Liver (tissue), 8 donors: ENCODE measurements at regions not wholly inside any gene's neighbourhood (a gene's known extent, or its start where the extent isn't known, plus 50 kb on each side); places are given as distances from the start of the nearest gene placed in this dataset.

Experiments
- DNase-seq: peaks from one replicate; pipeline ENCODE4 v3.0.0-alpha.2; 2017; ENCODE audit warnings: low spot score
- H3K27ac ChIP-seq, 2 donors: one replicate each; pipeline ENCODE4 v1.7.0; 2013; ENCODE audit warnings: inconsistent platforms in 2 of 2, low read length in 2 of 2, control low read depth in 1 of 2, low read depth in 1 of 2, mild to moderate bottlenecking in 1 of 2
- H3K27me3 ChIP-seq, 4 donors: one replicate each; pipeline versions ENCODE4 v1.6.1 to v1.7.0; 2013; ENCODE audit warnings: low read length in 3 of 4, inconsistent platforms in 1 of 4, mild to moderate bottlenecking in 1 of 4, moderate library complexity in 1 of 4; ENCODE audit not compliant: control insufficient read depth in 4 of 4, insufficient read depth in 4 of 4
- H3K36me3 ChIP-seq, 4 donors: one replicate each; pipeline versions ENCODE4 v1.6.1 to v1.7.0; 2013; ENCODE audit warnings: low read length in 3 of 4, mild to moderate bottlenecking in 3 of 4, low read depth in 1 of 4, moderate library complexity in 1 of 4; ENCODE audit not compliant: control insufficient read depth in 4 of 4, insufficient read depth in 3 of 4
- H3K4me1 ChIP-seq, 4 donors: one replicate each; pipeline versions ENCODE4 v1.6.1 to v1.7.0; 2013; ENCODE audit warnings: low read length in 3 of 4, mild to moderate bottlenecking in 3 of 4, moderate library complexity in 1 of 4; ENCODE audit not compliant: control insufficient read depth in 4 of 4, insufficient read depth in 4 of 4
- H3K4me3 ChIP-seq, 3 donors: one replicate each; pipeline versions ENCODE4 v1.6.1 to v1.7.0; 2013; ENCODE audit warnings: low read length in 3 of 3, control low read depth in 1 of 3, low read depth in 1 of 3, mild to moderate bottlenecking in 1 of 3
- H3K9ac ChIP-seq, 2 donors: one replicate each; pipeline ENCODE4 v1.7.0; 2013; ENCODE audit warnings: low read length in 2 of 2, mild to moderate bottlenecking in 2 of 2, moderate library complexity in 2 of 2, control low read depth in 1 of 2, low read depth in 1 of 2
- H3K9me3 ChIP-seq, 4 donors: one replicate each; pipeline versions ENCODE4 v1.6.1 to v1.7.0; 2013; ENCODE audit warnings: low read length in 3 of 4; ENCODE audit not compliant: control insufficient read depth in 4 of 4
- ATF3 ChIP-seq: IDR thresholded peaks from 2 replicates; pipeline ENCODE4 v1.6.1; 2016; ENCODE audit warnings: antibody characterized with exemption
- CTCF ChIP-seq: fragments of 150-350 bp; IDR thresholded peaks from 2 replicates; pipeline ENCODE4 v1.5.1; 2017; ENCODE audit warnings: improper control_type of control experiment, low read depth, low read length; ENCODE audit not compliant: missing input control
- EGR1 ChIP-seq, 2 donors: IDR thresholded peaks; 2 replicates each; pipeline ENCODE4 v1.6.1; 2016 to 2018; ENCODE audit warnings: antibody characterized with exemption in 2 of 2, low read depth in 2 of 2
- FOXA1 ChIP-seq: IDR thresholded peaks from 2 replicates; pipeline ENCODE4 v1.6.1; 2016; ENCODE audit warnings: antibody characterized with exemption
- FOXA2 ChIP-seq: IDR thresholded peaks from 2 replicates; pipeline ENCODE4 v1.6.1; 2016; ENCODE audit warnings: antibody characterized with exemption
- GABPA ChIP-seq, 2 donors: IDR thresholded peaks in 1 of 2; conservative IDR thresholded peaks in 1 of 2; 2 replicates each; pipeline ENCODE4 v1.6.1; 2016; ENCODE audit warnings: antibody characterized with exemption in 2 of 2, mild to moderate bottlenecking in 1 of 2, moderate library complexity in 1 of 2
- HNF4A ChIP-seq, 2 donors: conservative IDR thresholded peaks; 2 replicates each; pipeline ENCODE4 v1.6.1; 2016; ENCODE audit warnings: antibody characterized with exemption in 2 of 2, mild to moderate bottlenecking in 2 of 2
- HNF4G ChIP-seq: IDR thresholded peaks from 2 replicates; pipeline ENCODE4 v1.6.1; 2016; ENCODE audit warnings: antibody characterized with exemption
- JUND ChIP-seq, 2 donors: IDR thresholded peaks; 2 replicates each; pipeline ENCODE4 v1.6.1; 2016; ENCODE audit warnings: antibody characterized with exemption in 2 of 2
- MAX ChIP-seq: IDR thresholded peaks from 2 replicates; pipeline ENCODE4 v1.6.1; 2016; ENCODE audit warnings: antibody characterized with exemption
- NR2F2 ChIP-seq: IDR thresholded peaks from 2 replicates; pipeline ENCODE4 v1.6.1; 2016; ENCODE audit warnings: antibody characterized with exemption
- RAD21 ChIP-seq, 2 donors: IDR thresholded peaks; 2 replicates each; pipeline ENCODE4 v1.6.1; 2016; ENCODE audit warnings: antibody characterized with exemption in 2 of 2, mild to moderate bottlenecking in 2 of 2
- RXRA ChIP-seq, 2 donors: IDR thresholded peaks; 2 replicates each; pipeline ENCODE4 v1.6.1; 2017 to 2018; ENCODE audit warnings: antibody characterized with exemption in 2 of 2, mild to moderate bottlenecking in 1 of 2
- SP1 ChIP-seq: IDR thresholded peaks from 2 replicates; pipeline ENCODE4 v1.6.1; 2018; ENCODE audit warnings: antibody characterized with exemption, mild to moderate bottlenecking
- TAF1 ChIP-seq: conservative IDR thresholded peaks from 2 replicates; pipeline ENCODE4 v1.6.1; 2016; ENCODE audit warnings: antibody characterized with exemption, mild to moderate bottlenecking
- YY1 ChIP-seq: IDR thresholded peaks from 2 replicates; pipeline ENCODE4 v1.6.1; 2016; ENCODE audit warnings: antibody characterized with exemption, mild to moderate bottlenecking
- WGBS: extraction: QIAGEN DNeasy Blood & Tissue Kit; methylation state at CpG from one replicate; pipeline ENCODE4 v1.1.7; 2013; 5-methylcytosine and 5-hydroxymethylcytosine counted together
- TF ChIP-seq, protein P1 (sequence below): IDR thresholded peaks from 2 replicates; pipeline ENCODE4 v1.6.1; 2016; ENCODE audit warnings: antibody characterized with exemption, mild to moderate bottlenecking
- TF ChIP-seq, protein P2 (sequence below): IDR thresholded peaks from 2 replicates; pipeline ENCODE4 v1.6.1; 2016; ENCODE audit warnings: antibody characterized with exemption
- donor health status: healthy.
- donor health status: healthy.
- donor health status: healthy.
- donor health status: healthy.
- donor health status: healthy.

- TF ChIP-seq, protein P1, sequence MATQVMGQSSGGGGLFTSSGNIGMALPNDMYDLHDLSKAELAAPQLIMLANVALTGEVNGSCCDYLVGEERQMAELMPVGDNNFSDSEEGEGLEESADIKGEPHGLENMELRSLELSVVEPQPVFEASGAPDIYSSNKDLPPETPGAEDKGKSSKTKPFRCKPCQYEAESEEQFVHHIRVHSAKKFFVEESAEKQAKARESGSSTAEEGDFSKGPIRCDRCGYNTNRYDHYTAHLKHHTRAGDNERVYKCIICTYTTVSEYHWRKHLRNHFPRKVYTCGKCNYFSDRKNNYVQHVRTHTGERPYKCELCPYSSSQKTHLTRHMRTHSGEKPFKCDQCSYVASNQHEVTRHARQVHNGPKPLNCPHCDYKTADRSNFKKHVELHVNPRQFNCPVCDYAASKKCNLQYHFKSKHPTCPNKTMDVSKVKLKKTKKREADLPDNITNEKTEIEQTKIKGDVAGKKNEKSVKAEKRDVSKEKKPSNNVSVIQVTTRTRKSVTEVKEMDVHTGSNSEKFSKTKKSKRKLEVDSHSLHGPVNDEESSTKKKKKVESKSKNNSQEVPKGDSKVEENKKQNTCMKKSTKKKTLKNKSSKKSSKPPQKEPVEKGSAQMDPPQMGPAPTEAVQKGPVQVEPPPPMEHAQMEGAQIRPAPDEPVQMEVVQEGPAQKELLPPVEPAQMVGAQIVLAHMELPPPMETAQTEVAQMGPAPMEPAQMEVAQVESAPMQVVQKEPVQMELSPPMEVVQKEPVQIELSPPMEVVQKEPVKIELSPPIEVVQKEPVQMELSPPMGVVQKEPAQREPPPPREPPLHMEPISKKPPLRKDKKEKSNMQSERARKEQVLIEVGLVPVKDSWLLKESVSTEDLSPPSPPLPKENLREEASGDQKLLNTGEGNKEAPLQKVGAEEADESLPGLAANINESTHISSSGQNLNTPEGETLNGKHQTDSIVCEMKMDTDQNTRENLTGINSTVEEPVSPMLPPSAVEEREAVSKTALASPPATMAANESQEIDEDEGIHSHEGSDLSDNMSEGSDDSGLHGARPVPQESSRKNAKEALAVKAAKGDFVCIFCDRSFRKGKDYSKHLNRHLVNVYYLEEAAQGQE: no peak
These were observed 251.2 kb upstream of the DPYD start (continued) for GRCh38 chr1:98172022-98172421.

DNA sequence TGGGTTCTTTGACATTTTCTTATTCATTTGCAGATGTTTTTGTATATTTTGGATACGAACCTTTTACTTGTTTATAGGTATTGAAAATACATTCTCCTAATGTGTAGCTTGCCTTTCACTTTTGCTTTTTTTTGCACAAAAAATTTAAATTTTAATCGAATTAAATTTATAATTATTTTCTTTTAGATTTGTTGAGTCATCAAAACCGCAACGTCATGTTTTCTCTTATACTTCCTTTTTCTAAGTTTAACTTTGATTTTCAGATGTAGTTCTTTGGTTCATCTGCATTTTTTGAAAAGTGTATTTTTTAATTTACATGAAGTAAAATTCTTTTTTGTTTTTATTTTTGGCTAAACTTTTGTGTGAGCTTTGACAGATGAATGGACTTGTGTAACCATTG lies 243.7 kb upstream of the DPYD start:
- H3K36me3 ChIP-seq: no peaks in the 10 kb centered on the region
- no peaks in the 10 kb centered on the region for H3K9me3 ChIP-seq
- H3K27ac ChIP-seq: no peak overlapping the region
- WGBS: 76% methylated on average over 4 of the region's 4 CpGs
- H3K4me1 ChIP-seq: no peaks in the 10 kb centered on the region
- DNase-seq: no peak
- no peak overlapping the region for H3K9ac ChIP-seq
- H3K4me3 ChIP-seq: no peak overlapping the region
- no peaks in the 10 kb centered on the region for H3K27me3 ChIP-seq
- TF ChIP-seq JUND (IDR thresholded peaks at IDR 0.05) (no peak), RAD21 (IDR thresholded peaks at IDR 0.05) (no peak)

DNA sequence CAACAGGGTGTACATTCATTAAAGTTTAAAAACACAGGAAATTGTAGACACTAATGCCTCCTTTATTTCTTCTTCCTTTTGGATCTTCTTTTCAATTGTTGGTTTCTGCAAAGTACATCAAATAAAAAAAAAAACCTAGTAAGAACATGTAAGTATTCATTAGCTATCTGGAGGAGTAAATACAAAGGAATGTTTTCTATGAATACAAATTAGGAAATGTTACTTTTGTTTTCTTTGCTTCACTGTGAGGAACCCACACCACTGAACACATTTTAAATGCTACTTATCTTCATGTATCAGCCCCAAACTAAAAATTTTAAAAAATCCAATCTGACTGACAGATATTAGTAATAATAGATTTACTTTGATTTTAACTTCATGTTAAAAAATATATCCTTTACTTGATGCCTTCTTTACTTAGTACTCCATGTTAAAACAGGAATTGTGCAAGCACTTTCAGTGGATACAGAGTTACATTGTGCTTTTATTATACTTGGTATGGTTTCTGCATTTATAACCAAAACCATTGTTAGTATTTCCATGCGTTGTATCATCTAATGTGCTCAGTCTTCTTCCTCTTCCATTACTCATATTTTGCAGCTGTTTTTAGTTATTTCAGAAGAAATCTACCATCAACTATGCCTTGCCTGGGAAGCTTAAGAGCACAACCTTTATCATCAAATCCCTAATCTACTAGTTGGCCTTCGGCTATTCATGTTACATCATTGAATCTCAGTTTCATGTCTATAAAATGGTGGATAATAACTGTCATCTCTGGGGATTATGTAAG lies 236.9 kb upstream of the DPYD start:
- WGBS: 87% methylated on average over 2 of the region's 2 CpGs
- no peak for TF ChIP-seq JUND (IDR thresholded peaks at IDR 0.05)
- TF ChIP-seq MAX: no peak
- no peak for TF ChIP-seq TAF1
- TF ChIP-seq, protein P1: no peak
- no peak for TF ChIP-seq EGR1 (IDR thresholded peaks at IDR 0.05; ENCODE audit: low read depth in 2 of 2)
- TF ChIP-seq CTCF: no peak
- no peak for TF ChIP-seq HNF4A (conservative IDR thresholded peaks at IDR 0.05)
- TF ChIP-seq GABPA (IDR thresholded peaks at IDR 0.05 in 1 of 2, conservative IDR thresholded peaks at IDR 0.05 in 1 of 2): no peak
- no peak for TF ChIP-seq RAD21 (IDR thresholded peaks at IDR 0.05)
- TF ChIP-seq SP1: no peak
- TF ChIP-seq FOXA2: no peak
- TF ChIP-seq YY1: no peak
- TF ChIP-seq FOXA1: no peak
- TF ChIP-seq, protein P2, sequence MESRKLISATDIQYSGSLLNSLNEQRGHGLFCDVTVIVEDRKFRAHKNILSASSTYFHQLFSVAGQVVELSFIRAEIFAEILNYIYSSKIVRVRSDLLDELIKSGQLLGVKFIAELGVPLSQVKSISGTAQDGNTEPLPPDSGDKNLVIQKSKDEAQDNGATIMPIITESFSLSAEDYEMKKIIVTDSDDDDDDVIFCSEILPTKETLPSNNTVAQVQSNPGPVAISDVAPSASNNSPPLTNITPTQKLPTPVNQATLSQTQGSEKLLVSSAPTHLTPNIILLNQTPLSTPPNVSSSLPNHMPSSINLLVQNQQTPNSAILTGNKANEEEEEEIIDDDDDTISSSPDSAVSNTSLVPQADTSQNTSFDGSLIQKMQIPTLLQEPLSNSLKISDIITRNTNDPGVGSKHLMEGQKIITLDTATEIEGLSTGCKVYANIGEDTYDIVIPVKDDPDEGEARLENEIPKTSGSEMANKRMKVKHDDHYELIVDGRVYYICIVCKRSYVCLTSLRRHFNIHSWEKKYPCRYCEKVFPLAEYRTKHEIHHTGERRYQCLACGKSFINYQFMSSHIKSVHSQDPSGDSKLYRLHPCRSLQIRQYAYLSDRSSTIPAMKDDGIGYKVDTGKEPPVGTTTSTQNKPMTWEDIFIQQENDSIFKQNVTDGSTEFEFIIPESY: no peak
- TF ChIP-seq NR2F2: no peak
- no peak for TF ChIP-seq HNF4G
- TF ChIP-seq RXRA (IDR thresholded peaks at IDR 0.05): no peak
- TF ChIP-seq ATF3: no peak
- no peak overlapping the region for H3K9ac ChIP-seq
- H3K36me3 ChIP-seq: no peaks in the 10 kb centered on the region
- no peak for DNase-seq
- H3K27ac ChIP-seq: no peak overlapping the region
- no peaks in the 10 kb centered on the region for H3K9me3 ChIP-seq
- H3K4me1 ChIP-seq: no peaks in the 10 kb centered on the region
- no peaks in the 10 kb centered on the region for H3K27me3 ChIP-seq
- H3K4me3 ChIP-seq: no peak overlapping the region
